Suprapubic skin (tissue), 4 donors: ENCODE measurements at regions not wholly inside any gene's neighbourhood (a gene's known extent, or its start where the extent isn't known, plus 50 kb on each side); places are given as distances from the start of the nearest gene placed in this dataset.

ENCODE experiments used
- DNase-seq, 2 donors: peaks; one replicate each; pipeline ENCODE4 v3.0.0-alpha.2; 2019; ENCODE audit warnings: low spot score in 2 of 2
- H3K27ac ChIP-seq: fragments of 200-600 bp; sonication (generic); one replicate; pipeline ENCODE4 v1.5.1; 2019
- H3K27me3 ChIP-seq: fragments of 200-600 bp; sonication (generic); one replicate; pipeline ENCODE4 v1.5.1; 2019
- H3K36me3 ChIP-seq: fragments of 200-600 bp; sonication (generic); one replicate; pipeline ENCODE4 v1.5.1; 2019
- H3K4me1 ChIP-seq: fragments of 200-600 bp; sonication (generic); one replicate; pipeline ENCODE4 v1.5.1; 2019
- H3K4me3 ChIP-seq: fragments of 200-600 bp; sonication (generic); one replicate; pipeline ENCODE4 v1.5.1; 2019; ENCODE audit warnings: mild to moderate bottlenecking
- H3K9me3 ChIP-seq: fragments of 200-600 bp; sonication (generic); one replicate; pipeline ENCODE4 v1.5.1; 2019
- CTCF ChIP-seq, 2 donors: fragments of 200-600 bp in 1 of 2; fragments of 450-650 bp in 1 of 2; sonication (generic) in 1 of 2; IDR thresholded peaks; one replicate each; pipeline ENCODE4 v1.5.1; 2016 to 2019; ENCODE audit warnings: antibody characterized with exemption in 2 of 2, mild to moderate bottlenecking in 1 of 2, moderate library complexity in 1 of 2
- EP300 ChIP-seq: sonication (generic); formaldehyde crosslinking; IDR thresholded peaks from one replicate; pipeline ENCODE4 v1.6.1; 2017; ENCODE audit warnings: antibody characterized with exemption
- POLR2A ChIP-seq, 2 donors: fragments of 450-650 bp; IDR thresholded peaks; one replicate each; pipeline ENCODE4 v1.6.1; 2017; ENCODE audit warnings: antibody characterized with exemption in 2 of 2, mild to moderate bottlenecking in 2 of 2, moderate library complexity in 2 of 2
- POLR2AphosphoS5 ChIP-seq, 3 donors: sonication (generic); formaldehyde crosslinking; IDR thresholded peaks; one replicate each; pipeline ENCODE4 v1.6.1; 2017; ENCODE audit warnings: antibody characterized with exemption in 3 of 3
- WGBS: methylation state at CpG from one replicate; pipeline ENCODE4 v1.1.5; 2018; 5-methylcytosine and 5-hydroxymethylcytosine counted together

- TF ChIP-seq EP300 (no peak), CTCF (IDR thresholded peaks at IDR 0.05) (no peak), POLR2A (IDR thresholded peaks at IDR 0.05) (no peak), POLR2AphosphoS5 (IDR thresholded peaks at IDR 0.05) (no peak)
- no peak overlapping the region for H3K4me3 ChIP-seq
- no peaks in the 10 kb centered on the region for H3K4me1 ChIP-seq
- H3K27me3 ChIP-seq: no peaks in the 10 kb centered on the region
- H3K9me3 ChIP-seq: no peaks in the 10 kb centered on the region
- 91% methylated on average over 2 of the region's 2 CpGs for WGBS
- DNase-seq: no peak
- no peaks in the 10 kb centered on the region for H3K36me3 ChIP-seq
- H3K27ac ChIP-seq: no peak overlapping the region
Measured at GRCh38 chr7:15967121-15967520, 280.6 kb upstream of the MEOX2 start.

- no peak overlapping the region for H3K27ac ChIP-seq
- TF ChIP-seq EP300: no peak
- TF ChIP-seq CTCF (IDR thresholded peaks at IDR 0.05): no peak
- TF ChIP-seq POLR2A (IDR thresholded peaks at IDR 0.05): no peak
- no peak for TF ChIP-seq POLR2AphosphoS5 (IDR thresholded peaks at IDR 0.05)
- H3K9me3 ChIP-seq: no peaks in the 10 kb centered on the region
- no peak overlapping the region for H3K4me3 ChIP-seq
- no peak for DNase-seq
- H3K36me3 ChIP-seq: no peaks in the 10 kb centered on the region
- no peaks in the 10 kb centered on the region for H3K27me3 ChIP-seq
- 67% methylated on average over 3 of the region's 3 CpGs for WGBS
- no peaks in the 10 kb centered on the region for H3K4me1 ChIP-seq
Measured at GRCh38 chr7:15963206-15963605, 276.7 kb upstream of the MEOX2 start.

- no peak overlapping the region for H3K4me3 ChIP-seq
- TF ChIP-seq CTCF (IDR thresholded peaks at IDR 0.05): no peak
- TF ChIP-seq POLR2A (IDR thresholded peaks at IDR 0.05): no peak
- no peak for TF ChIP-seq POLR2AphosphoS5 (IDR thresholded peaks at IDR 0.05)
- TF ChIP-seq EP300: no peak
- no peaks in the 10 kb centered on the region for H3K27me3 ChIP-seq
- DNase-seq: no peak
- H3K36me3 ChIP-seq: no peaks in the 10 kb centered on the region
- WGBS: 75% methylated on average over 2 of the region's 2 CpGs
- H3K4me1 ChIP-seq: no peaks in the 10 kb centered on the region
- peaks cover 3% of the 10 kb centered on the region for H3K9me3 ChIP-seq
- no peak overlapping the region for H3K27ac ChIP-seq
Measured at GRCh38 chr7:15954671-15955354, 268.3 kb upstream of the MEOX2 start.

- no peaks in the 10 kb centered on the region for H3K27me3 ChIP-seq
- no peak for TF ChIP-seq POLR2A (IDR thresholded peaks at IDR 0.05)
- no peak for TF ChIP-seq CTCF (IDR thresholded peaks at IDR 0.05)
- no peaks in the 10 kb centered on the region for H3K36me3 ChIP-seq
- DNase-seq: no peak
- H3K4me1 ChIP-seq: no peaks in the 10 kb centered on the region
- 92% methylated on average over 3 of the region's 3 CpGs for whole genome bisulfite sequencing
- H3K27ac ChIP-seq: no peak overlapping the region
- no peak overlapping the region for H3K4me3 ChIP-seq
- H3K9me3 ChIP-seq: no peaks in the 10 kb centered on the region
Measured at GRCh38 chr7:15950299-15950698, 263.8 kb upstream of the MEOX2 start.

GRCh38 chr7:15947754-15948153, 261.3 kb upstream of the MEOX2 start:
- Histone ChIP-seq H3K36me3 (no peaks in the 10 kb centered on the region), H3K4me3 (no peak overlapping the region), H3K9me3 (no peaks in the 10 kb centered on the region), H3K27me3 (no peaks in the 10 kb centered on the region), H3K27ac (no peak overlapping the region), H3K4me1 (no peaks in the 10 kb centered on the region)
- DNase-seq: no peak
- TF ChIP-seq POLR2AphosphoS5 (IDR thresholded peaks at IDR 0.05) (no peak), CTCF (IDR thresholded peaks at IDR 0.05) (no peak), POLR2A (IDR thresholded peaks at IDR 0.05) (no peak), EP300 (no peak)
- WGBS: 70% methylated on average over 2 of the region's 2 CpGs
